CD4-positive, alpha-beta T cell (primary cell): ENCODE measurements at regions not wholly inside any gene's neighbourhood (a gene's known extent, or its start where the extent isn't known, plus 50 kb on each side); places are given as distances from the start of the nearest gene placed in this dataset.
"Not testable (repeated sequence)": the region's sequence is repeated elsewhere in the genome, so short reads cannot be mapped to it uniquely, and the experiment has no call there.

Experiments
- ATAC-seq: fragments of 200-7000 bp; cut with Tn5 transposase; one replicate; pipeline ENCODE4 v1.10.0; 2022; ENCODE audit warnings: mild to moderate bottlenecking; ENCODE audit not compliant: poor library complexity
- CTCF ChIA-PET: fragments of 350-600 bp; sonication (Branson Sonifier 250); formaldehyde crosslinking; loops from one replicate; lab custom pipeline; 2021; ENCODE audit warnings: antibody characterized with exemption, inconsistent platforms; lab: Charles Lee
- POLR2A ChIA-PET: fragments of 350-600 bp; sonication (Branson Sonifier 250); formaldehyde crosslinking; loops from one replicate; lab custom pipeline; 2021; ENCODE audit warnings: antibody characterized with exemption, inconsistent platforms; lab: Charles Lee
- DNase-seq, 14 experiments: peaks; one replicate each; pipeline ENCODE4 v3.0.0-alpha.2; 2013 to 2020; ENCODE audit warnings: mixed read lengths in 2 of 14
- H3K27ac ChIP-seq, 2 donors: one replicate each; pipeline versions ENCODE4 v1.5.1 to v1.7.0; 2013; ENCODE audit warnings: low read length in 2 of 2, low read depth in 1 of 2, mild to moderate bottlenecking in 1 of 2
- H3K27me3 ChIP-seq, 2 experiments: 1 replicate in 1 of 2; 2 replicates in 1 of 2; pipeline versions ENCODE4 v1.6.1 to v1.7.0; 2013; ENCODE audit warnings: low read length in 2 of 2, control low read depth in 1 of 2, mild to moderate bottlenecking in 1 of 2, moderate library complexity in 1 of 2; ENCODE audit not compliant: insufficient read depth in 2 of 2, control insufficient read depth in 1 of 2
- H3K36me3 ChIP-seq: one replicate; pipeline ENCODE4 v1.6.1; 2013; ENCODE audit warnings: low read length, control low read depth; ENCODE audit not compliant: insufficient read depth
- H3K4me1 ChIP-seq: one replicate; pipeline ENCODE4 v1.6.1; 2013; ENCODE audit warnings: low read length, control low read depth; ENCODE audit not compliant: insufficient read depth
- H3K4me3 ChIP-seq: one replicate; pipeline ENCODE4 v1.5.1; 2013; ENCODE audit warnings: mild to moderate bottlenecking, low read length, moderate library complexity
- H3K9me3 ChIP-seq, 2 experiments: 1 replicate in 1 of 2; 2 replicates in 1 of 2; pipeline versions ENCODE4 v1.6.1 to v1.7.0; 2013; ENCODE audit warnings: low read length in 2 of 2, mild to moderate bottlenecking in 2 of 2, control low read depth in 1 of 2, moderate library complexity in 1 of 2; ENCODE audit not compliant: control insufficient read depth in 1 of 2, insufficient read depth in 1 of 2
- H3K27ac Mint-ChIP-seq: one replicate; pipeline ENCODE4 v1.8.0; 2020; ENCODE audit warnings: mixed read lengths
- H3K27me3 Mint-ChIP-seq: one replicate; pipeline ENCODE4 v1.8.0; 2021; ENCODE audit warnings: mixed read lengths
- H3K36me3 Mint-ChIP-seq: one replicate; pipeline ENCODE4 v1.8.0; 2021; ENCODE audit warnings: low read depth, mixed read lengths
- H3K4me1 Mint-ChIP-seq: one replicate; pipeline ENCODE4 v1.8.0; 2021; ENCODE audit warnings: low read depth, mixed read lengths
- H3K4me3 Mint-ChIP-seq: one replicate; pipeline ENCODE4 v1.8.0; 2020; ENCODE audit warnings: mild to moderate bottlenecking, mixed read lengths
- H3K9me3 Mint-ChIP-seq: one replicate; pipeline ENCODE4 v1.8.0; 2020; ENCODE audit warnings: mixed read lengths
- CTCF ChIP-seq: fragments of 200-600 bp; IDR thresholded peaks from one replicate; pipeline ENCODE4 v1.8.0; 2022; ENCODE audit warnings: antibody characterized with exemption, mild to moderate bottlenecking
- intact Hi-C, 2 experiments: fragments of 100-400 bp; cut with DNase I in 1 of 2; cut with micrococcal nuclease in 1 of 2; formaldehyde crosslinking; loops; one replicate each; pipeline versions ENCODE4 v1.15.1 to v1.9.0; 2023 to 2025; cut with DNase I, micrococcal nuclease

- DNase-seq = no peak
- intact Hi-C loops = no loop called here
Observed at GRCh38 chr7:110454713-110455112, 636.2 kb upstream of the LRRN3 start.

GRCh38 chr7:110461621-110462020 is 629.3 kb upstream of the LRRN3 start:
- H3K4me1 ChIP-seq = no peaks in the 10 kb centered on the region
- H3K27me3 Mint-ChIP-seq = no peaks in the 10 kb centered on the region
- H3K27ac ChIP-seq = no peak overlapping the region
- TF ChIP-seq CTCF = no peak
- no peaks in the 10 kb centered on the region for H3K36me3 Mint-ChIP-seq
- intact Hi-C loops = no loop called here
- no peak overlapping the region for H3K4me3 Mint-ChIP-seq
- H3K27me3 ChIP-seq = no peaks in the 10 kb centered on the region
- DNase-seq (no peak), ATAC-seq (no peak)
- no peak overlapping the region for H3K27ac Mint-ChIP-seq
- no peaks in the 10 kb centered on the region for H3K9me3 Mint-ChIP-seq
- no peaks in the 10 kb centered on the region for H3K9me3 ChIP-seq
- H3K4me1 Mint-ChIP-seq = no peaks in the 10 kb centered on the region
- ChIA-PET CTCF (no interaction called here), POLR2A (no interaction called here)
- no peaks in the 10 kb centered on the region for H3K36me3 ChIP-seq
- no peak overlapping the region for H3K4me3 ChIP-seq

More at GRCh38 chr7:110454713-110455112, 636.2 kb upstream of the LRRN3 start:
- Histone ChIP-seq H3K4me3 (no peak overlapping the region), H3K9me3 (no peaks in the 10 kb centered on the region), H3K27ac (no peak overlapping the region), H3K27me3 (no peaks in the 10 kb centered on the region), H3K4me1 (no peaks in the 10 kb centered on the region), H3K36me3 (no peaks in the 10 kb centered on the region)
- no peaks in the 10 kb centered on the region for H3K27me3 Mint-ChIP-seq
- ChIA-PET POLR2A (no interaction called here), CTCF (no interaction called here)
- no peak overlapping the region for H3K27ac Mint-ChIP-seq
- TF ChIP-seq CTCF = no peak
- H3K4me3 Mint-ChIP-seq = no peak overlapping the region
- H3K4me1 Mint-ChIP-seq = no peaks in the 10 kb centered on the region
- no peak for ATAC-seq
- no peaks in the 10 kb centered on the region for H3K9me3 Mint-ChIP-seq
- H3K36me3 Mint-ChIP-seq = no peaks in the 10 kb centered on the region

DNA sequence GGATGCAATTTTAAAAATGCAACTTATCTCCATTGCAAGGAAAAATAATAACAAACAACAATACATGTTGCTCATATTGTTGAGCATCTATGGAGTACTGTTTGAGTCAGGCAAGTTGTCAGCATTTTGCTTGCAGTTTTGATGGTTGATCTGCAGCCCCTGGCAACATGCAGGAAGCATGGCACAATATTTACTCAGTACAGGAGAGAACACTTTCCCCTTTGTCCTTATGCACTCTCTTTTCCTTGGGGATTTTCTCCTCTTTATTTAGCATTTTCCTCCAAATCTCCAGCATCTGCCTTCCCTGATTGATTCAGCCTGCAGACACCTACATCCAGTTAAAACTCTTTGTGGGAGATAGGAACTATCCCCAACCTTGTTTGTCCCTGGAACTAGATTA is 620.5 kb upstream of the LRRN3 start:
- H3K27ac ChIP-seq = no peak overlapping the region
- TF ChIP-seq CTCF = no peak
- Mint-ChIP-seq H3K4me3 (no peak overlapping the region), H3K4me1 (no peaks in the 10 kb centered on the region), H3K27ac (no peak overlapping the region), H3K36me3 (no peaks in the 10 kb centered on the region), H3K27me3 (peaks cover 5% of the 10 kb centered on the region), H3K9me3 (no peaks in the 10 kb centered on the region)
- ATAC-seq (no peak), DNase-seq (no peak)
- CTCF ChIA-PET = no interaction called here
- H3K4me1 ChIP-seq = no peaks in the 10 kb centered on the region
- H3K27me3 ChIP-seq = no peaks in the 10 kb centered on the region
- H3K9me3 ChIP-seq = peaks cover 0 to 6% of the 10 kb centered on the region in 2 experiments
- no peaks in the 10 kb centered on the region for H3K36me3 ChIP-seq
- POLR2A ChIA-PET = no interaction called here
- no peak overlapping the region for H3K4me3 ChIP-seq
- intact Hi-C loops = loop anchor here in 1 of 2 experiments (5.0 kb wide), 1 partner anchor 578 kb away; no protein-coding TSS in a partner anchor

DNA sequence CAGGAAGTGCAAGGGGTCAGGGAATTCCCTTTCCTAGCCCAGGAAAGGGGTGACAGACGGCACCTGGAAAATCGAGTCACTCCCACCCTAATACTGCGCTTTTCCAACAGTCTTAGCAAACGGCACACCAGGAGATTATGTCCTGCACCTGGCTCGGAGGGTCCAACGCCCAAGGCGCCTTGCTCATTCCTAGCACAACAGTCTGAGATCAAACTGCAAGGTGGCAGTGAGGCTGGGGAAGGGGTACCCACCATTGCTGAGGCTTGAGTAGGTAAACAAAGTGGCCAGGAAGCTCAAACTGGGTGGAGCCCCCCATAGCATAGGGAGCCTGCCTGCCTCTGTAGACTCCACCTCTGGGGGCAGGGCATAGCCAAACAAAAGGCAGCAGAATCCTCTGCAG is 618.5 kb upstream of the LRRN3 start:
- H3K9me3 ChIP-seq, H3K36me3 ChIP-seq, H3K4me1 Mint-ChIP-seq, H3K4me1 ChIP-seq, ATAC-seq, H3K27me3 Mint-ChIP-seq, H3K36me3 Mint-ChIP-seq, H3K4me3 ChIP-seq, H3K27ac Mint-ChIP-seq, H3K27ac ChIP-seq, CTCF ChIA-PET, DNase-seq, H3K27me3 ChIP-seq, H3K9me3 Mint-ChIP-seq, H3K4me3 Mint-ChIP-seq, POLR2A ChIA-PET: not testable (repeated sequence)
- intact Hi-C loops = loop anchor here in 1 of 2 experiments (5.0 kb wide), 1 partner anchor 580 kb away; no protein-coding TSS in a partner anchor
